NCI-H1417 (cell line): ENCODE measurements at regions not wholly inside any gene's neighbourhood (a gene's known extent, or its start where the extent isn't known, plus 50 kb on each side); places are given as distances from the start of the nearest gene placed in this dataset.
"Not testable (repeated sequence)": the region's sequence is repeated elsewhere in the genome, so short reads cannot be mapped to it uniquely, and the experiment has no call there.

Experiments used
- DNase-seq, 3 experiments: peaks; one replicate each; lab custom pipeline; 2025; lab: John Stamatoyannopoulos, UW

DNA sequence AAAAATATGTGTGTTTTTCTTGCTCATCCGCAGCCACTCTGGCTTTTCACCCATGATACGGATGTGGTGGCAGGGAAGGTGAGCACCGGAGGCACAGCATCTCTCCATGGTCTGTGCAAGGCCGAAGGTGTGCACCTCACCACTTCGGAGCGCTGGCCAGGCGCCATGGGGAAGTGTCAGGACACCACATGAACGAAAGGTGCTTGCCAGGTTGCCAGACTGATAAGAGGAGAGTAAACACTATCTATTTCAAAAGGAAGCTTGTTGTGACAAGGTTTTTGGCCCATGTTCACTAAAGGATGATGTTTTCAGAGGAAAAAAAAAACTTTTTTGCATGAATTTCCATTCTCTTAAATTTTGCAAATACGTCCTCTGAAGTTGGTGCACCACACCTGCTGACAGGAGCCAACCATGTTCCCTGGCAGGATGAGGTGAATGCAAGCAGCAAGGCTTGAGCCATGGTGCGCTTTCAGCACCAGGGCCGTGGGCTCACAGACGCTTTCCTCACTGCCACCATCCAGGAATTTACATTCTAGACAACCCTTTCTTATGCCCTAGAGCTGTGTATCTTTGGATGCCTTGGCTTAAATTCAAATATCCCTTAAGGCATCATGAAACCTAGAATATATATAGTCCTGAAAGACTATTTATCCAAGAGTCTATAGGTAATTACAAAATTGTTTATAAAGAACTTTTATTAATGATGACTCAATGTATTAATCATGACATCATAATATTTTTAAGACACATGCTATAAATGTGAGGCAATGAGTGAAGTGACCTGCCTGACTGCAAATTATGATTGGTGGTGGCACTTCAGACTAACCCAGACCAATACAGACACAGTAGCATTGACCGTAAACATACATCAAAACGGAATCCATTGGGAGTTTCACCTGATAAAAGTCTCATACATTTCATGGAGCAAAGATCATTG is 234.5 kb downstream of the TFAP2A start:
- no peak for DNase-seq

GRCh38 chr6:10177704-10178103 is 237.2 kb downstream of the TFAP2A start:
- DNase-seq, result no peak

DNA sequence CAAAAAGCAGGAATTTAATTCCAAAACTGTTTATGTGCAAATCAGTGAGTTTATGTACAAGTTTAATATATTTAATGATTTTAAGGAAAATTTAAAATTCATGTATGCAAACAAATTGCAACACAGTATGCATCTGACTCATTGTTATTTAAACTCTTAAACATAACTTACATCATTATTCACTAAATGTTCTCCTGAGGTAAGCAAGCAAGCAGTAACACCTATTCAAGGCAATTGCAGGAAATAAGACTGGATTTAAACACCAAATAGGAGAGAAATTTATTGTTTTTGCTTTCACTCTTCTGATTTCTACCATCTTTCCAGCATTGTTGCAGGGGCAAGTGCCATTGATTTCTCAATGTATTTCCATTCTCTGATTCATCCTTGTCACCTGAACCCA is 239.5 kb downstream of the TFAP2A start:
- DNase-seq, result no peak

GRCh38 chr6:10174761-10175160 is 240.1 kb downstream of the TFAP2A start:
- DNase-seq, result no peak

- DNase-seq, result no peak
Measured at GRCh38 chr6:10174056-10174455, 240.8 kb downstream of the TFAP2A start.

- not testable (repeated sequence) for DNase-seq
Measured at GRCh38 chr6:10171706-10172105, 243.2 kb downstream of the TFAP2A start.

DNA sequence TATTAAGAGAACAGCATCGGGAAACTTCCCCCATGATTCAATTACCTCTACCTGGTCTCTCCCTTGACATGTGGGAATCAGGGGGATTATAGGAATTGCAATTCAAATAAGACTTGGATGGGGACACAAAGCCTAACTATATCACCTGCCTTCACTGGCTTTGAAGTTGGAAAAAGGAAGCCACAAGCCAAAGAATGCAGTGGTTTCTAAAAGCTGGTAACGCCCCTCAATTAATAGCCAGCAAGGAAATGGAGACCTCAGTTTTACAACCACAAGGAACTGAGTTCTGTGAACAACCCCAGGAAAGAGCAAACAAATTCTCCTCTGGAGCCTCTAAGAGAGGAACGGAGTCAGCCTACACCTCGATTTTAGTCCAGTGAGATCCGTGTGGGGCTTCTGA is 244.1 kb downstream of the TFAP2A start:
- DNase-seq, result no peak

DNA sequence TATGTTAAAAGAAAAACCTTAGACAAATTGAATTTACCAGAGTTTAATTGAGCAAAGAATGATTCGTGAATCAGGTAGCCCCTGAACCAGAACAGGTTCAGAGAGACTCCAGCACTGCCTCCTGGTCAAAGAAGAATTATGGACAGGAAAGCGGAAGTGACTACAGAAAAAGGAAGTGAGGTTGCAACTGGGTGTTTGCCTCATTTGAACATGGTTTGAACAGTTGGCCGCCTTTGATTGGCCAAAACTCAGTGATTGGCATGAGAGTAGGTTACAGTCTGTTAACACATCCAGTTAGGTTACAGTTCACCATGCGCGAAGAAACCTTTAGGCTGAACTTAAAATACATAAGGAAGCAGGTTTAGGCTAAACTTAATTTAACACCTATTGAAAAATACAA is 248.8 kb downstream of the TFAP2A start:
- DNase-seq, result no peak

DNA sequence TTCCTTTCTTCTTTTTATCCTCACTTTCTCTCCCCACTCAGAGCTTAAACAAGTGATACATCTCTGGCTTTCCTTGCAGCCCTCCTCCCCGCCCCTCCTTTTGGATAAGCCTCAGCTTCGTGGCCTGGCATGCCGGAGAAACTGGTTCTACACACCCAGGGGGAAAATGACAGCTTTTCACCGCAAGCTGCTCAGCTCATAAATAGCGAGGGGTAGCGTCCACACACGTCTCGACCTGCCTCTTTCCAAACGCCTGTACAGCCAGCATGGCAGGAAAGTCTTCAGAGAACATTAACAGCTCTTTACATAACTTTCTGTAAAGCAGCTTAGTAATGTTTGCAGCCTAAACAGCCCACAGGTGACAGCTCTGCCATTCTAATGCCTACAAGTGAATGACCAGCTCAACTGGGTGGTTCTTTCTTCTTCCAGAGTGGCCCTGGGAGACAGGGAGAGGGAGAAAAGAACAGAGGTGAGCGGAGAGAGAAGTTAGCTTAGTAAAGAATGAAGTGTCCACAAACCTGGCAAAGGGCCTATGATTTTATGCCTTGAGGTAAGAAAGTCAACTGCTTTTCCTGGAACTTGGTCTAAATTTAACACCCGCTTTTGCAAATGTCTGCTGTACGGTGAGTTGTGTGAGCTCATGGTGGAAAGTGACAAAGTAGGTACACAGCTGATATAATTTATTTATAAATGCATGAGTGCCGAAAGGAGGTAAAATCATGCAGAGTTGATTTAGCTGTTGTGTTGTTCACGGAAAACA is 251.5 kb downstream of the TFAP2A start:
- peak in 2 of 3 experiments; percentile 30 to 69 for DNase-seq

DNA sequence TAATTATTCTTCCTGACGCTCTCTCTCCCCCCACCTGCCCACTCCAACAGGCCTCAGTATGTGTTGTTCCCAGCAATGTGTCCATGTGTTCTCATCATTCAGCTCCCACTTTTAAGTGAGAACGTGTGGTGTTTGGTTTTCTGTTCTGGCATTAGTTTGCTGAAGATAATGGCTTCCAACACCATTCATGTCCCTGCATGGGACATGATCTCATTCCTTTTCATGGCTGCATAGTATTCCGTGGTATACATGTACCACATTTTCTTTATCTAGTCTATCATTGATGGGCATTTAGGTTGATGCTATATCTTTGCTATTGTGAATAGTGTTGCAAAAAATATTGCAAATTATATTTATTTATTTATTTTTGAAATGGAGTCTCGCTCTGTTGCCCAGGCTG is 258.0 kb downstream of the TFAP2A start:
- DNase-seq, result no peak

DNA sequence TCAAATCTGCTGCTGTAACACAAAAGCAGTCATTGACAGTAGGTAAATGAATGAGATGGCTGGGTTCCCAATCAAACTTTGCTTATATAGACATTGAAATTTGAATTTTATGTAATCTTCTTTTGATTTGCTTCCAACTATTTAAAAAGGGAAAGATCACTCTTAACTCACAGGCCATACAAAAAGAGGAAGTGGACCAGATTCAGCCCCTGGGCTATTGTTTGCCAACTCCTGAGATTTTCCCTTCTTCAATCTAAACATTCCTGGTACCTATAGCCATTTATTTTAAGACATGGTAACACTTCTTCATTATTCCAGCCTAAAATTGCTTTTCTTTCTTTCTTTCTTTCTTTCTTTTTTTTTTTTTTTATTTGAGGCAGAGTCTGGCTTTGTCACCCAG is 260.6 kb downstream of the TFAP2A start:
- no peak for DNase-seq

GRCh38 chr6:10151144-10151915 is 263.5 kb downstream of the TFAP2A start:
- DNase-seq, result peak in 2 of 3 experiments; percentile 2 to 59

DNA sequence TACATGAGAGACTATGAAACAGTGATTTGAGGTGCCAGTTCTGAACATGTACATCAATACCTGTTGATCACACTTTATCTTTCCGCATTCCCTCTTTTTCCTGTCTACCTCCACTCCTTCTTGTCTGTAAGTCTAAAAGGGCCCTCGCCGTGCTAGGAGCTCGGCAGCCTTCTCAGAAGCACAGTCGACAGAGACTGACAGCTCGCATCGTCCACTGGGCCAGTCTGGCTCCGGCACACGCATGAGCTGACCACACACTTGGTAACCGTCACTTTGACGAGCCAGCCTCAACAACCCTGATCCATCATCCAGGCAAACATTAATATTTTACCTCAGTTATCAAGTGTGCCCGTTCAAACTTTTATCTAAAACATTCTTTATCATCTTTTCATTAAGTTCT is 265.3 kb downstream of the TFAP2A start:
- no peak for DNase-seq

DNA sequence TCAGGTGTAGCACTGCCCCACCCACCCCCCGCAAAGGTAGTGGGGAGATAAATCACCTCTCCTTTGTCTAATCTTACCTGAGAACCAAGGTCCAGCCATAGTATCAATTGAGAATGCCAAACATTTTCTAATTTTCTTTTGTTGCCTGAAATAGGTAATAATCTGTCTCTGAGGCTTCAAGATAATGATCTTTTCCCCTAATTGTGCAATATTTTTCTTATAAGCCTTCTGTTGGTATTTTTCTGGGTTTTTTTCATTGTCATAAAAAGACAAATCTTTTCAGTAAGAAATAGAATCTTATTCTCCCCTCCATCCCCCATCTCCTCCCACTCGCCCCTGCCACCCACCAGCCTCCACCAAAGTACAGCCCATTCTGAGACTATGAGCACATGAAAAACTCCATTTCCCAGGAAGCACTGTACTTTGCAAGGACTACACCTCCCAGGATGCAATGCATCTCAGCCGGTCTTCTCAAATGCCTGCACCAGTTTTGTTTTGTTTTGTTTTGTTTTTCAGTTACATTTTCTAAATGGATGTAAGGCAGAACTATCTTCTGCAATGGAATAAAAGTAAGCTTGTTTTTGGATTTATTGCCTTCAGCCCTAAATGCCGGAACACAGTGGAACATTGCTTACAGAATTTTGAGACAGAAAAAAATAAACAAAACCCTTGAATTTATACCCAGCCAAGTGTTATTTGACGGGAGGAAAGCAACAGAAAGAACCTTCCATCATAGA is 268.0 kb downstream of the TFAP2A start:
- no peak for DNase-seq

GRCh38 chr6:10144772-10145171 is 270.1 kb downstream of the TFAP2A start:
- no peak for DNase-seq

DNA sequence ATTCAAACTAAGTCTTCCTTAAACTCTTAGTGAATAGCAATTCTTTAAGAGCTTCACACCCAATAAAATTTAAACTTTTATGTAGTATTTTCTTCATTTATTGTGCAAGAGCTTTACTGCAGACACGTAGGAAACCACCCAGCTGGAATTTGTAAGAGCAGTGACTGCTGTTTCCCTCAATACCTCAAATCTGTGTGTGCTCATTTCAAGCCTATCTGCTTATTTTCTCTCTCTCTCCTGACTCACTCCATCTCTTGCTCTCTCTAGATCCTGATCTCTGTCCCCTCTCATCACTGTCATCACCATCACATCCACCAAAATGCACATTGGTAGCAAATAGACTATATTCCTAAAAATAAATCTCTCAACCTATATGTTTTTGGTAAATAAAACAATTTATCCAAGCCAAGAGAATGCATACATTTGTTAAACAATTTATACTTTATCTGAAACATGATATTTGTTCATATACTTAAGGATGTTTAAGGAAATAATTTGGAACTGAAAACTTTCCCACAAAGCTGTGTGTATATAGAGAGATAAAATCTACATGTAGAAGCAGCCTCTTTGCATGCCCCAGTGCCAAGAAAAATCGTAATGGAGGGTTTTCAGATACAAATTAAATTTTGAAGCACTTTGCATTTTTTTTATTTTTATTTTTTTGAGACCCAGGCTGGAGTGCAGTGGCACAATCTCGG is 273.0 kb downstream of the TFAP2A start:
- DNase-seq, result no peak

GRCh38 chr6:10140824-10141223 is 274.1 kb downstream of the TFAP2A start:
- DNase-seq, result no peak

DNA sequence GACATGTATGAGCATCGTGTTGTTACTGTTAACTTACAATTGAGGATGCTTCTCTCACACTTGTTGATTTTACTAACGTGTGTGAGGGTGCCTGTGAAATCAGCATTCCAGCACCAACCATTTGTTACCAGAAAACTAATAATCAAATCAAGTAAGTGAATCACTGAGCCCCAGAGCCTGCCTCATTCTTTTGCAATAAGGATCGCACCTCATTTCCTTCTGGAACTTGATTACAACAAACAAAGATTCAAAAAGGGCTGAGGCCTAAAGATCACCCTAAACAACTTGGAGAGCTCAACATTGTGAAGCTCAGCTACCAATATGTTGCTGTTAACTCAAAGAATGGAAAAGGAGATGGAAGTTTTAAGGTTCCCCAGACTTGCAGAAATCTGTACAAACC is 274.7 kb downstream of the TFAP2A start:
- no peak for DNase-seq

- DNase-seq, result no peak
Measured at GRCh38 chr6:10138917-10139316, 276.0 kb downstream of the TFAP2A start.

GRCh38 chr6:10136636-10137035 is 278.2 kb downstream of the TFAP2A start:
- DNase-seq, result no peak

DNA sequence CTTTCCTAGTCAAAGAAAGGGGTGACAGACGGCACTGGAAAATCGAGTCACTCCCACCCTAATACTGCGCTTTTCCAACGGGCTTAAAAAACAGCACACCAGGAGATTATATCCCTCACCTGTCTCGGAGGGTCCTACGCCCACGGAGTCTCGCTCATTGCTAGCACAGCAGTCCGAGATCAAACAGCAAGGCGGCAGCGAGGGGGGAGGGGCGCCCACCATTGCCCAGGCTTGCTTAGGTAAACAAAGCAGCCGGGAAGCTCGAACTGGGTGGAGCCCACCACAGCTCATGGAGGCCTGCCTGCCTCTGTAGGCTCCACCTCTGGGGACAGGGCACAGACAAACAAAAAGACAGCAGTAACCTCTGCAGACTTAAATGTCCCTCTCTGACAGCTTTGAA is 280.7 kb downstream of the TFAP2A start:
- DNase-seq, result not testable (repeated sequence)
